Glutamatergic neuron (in vitro differentiated cells): ENCODE measurements at regions not wholly inside any gene's neighbourhood (a gene's known extent, or its start where the extent isn't known, plus 50 kb on each side); places are given as distances from the start of the nearest gene placed in this dataset.

Experiments
- DNase-seq: peaks from one replicate; pipeline ENCODE4 v3.0.0; 2022
- H3K27ac Mint-ChIP-seq: one replicate; pipeline ENCODE4 v1.8.0; 2020; ENCODE audit warnings: mild to moderate bottlenecking, mixed read lengths, inconsistent platforms; ENCODE audit not compliant: unreplicated experiment
- H3K27me3 Mint-ChIP-seq: one replicate; pipeline ENCODE4 v1.8.0; 2020; ENCODE audit warnings: mild to moderate bottlenecking, moderate library complexity, mixed read lengths, inconsistent platforms; ENCODE audit not compliant: unreplicated experiment
- H3K36me3 Mint-ChIP-seq: one replicate; pipeline ENCODE4 v1.8.0; 2020; ENCODE audit warnings: mild to moderate bottlenecking, mixed read lengths, inconsistent platforms; ENCODE audit not compliant: unreplicated experiment
- H3K4me1 Mint-ChIP-seq: one replicate; pipeline ENCODE4 v1.8.0; 2020; ENCODE audit warnings: mild to moderate bottlenecking, low read depth, mixed read lengths, inconsistent platforms; ENCODE audit not compliant: unreplicated experiment
- H3K4me3 Mint-ChIP-seq: one replicate; pipeline ENCODE4 v1.8.0; 2020; ENCODE audit warnings: mild to moderate bottlenecking, mixed read lengths, inconsistent platforms; ENCODE audit not compliant: unreplicated experiment
- H3K9me3 Mint-ChIP-seq: one replicate; pipeline ENCODE4 v1.8.0; 2020; ENCODE audit warnings: mild to moderate bottlenecking, moderate library complexity, mixed read lengths, inconsistent platforms; ENCODE audit not compliant: unreplicated experiment
- TF ChIP-seq, protein P1 (sequence below): fragments of 200-600 bp; sonication (generic); IDR thresholded peaks from one replicate; pipeline ENCODE4 v1.5.0; 2021; ENCODE audit not compliant: partially characterized antibody, unreplicated experiment

DNA sequence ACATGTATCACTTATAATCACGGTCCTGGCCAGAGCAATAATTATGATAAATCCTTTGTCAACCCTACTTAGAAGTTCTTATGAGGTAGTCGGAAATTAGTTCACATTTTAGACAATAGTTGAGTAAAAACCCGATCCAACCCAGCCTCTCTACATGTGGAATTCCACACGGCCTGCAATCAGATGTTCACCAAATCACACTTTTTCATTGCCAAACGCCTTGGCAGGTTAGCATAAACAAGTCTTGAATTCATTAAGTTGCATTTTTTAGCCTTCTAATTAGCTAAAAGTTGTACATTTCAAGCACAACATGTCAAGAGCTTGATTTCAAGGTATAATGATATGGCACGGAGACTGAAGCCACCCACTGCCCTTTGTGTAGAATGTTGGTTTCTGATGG lies 65.3 kb downstream of the FOXL1 start:
- H3K9me3 Mint-ChIP-seq: peaks cover 6% of the 10 kb centered on the region
- peaks cover 13% of the 10 kb centered on the region for H3K36me3 Mint-ChIP-seq
- TF ChIP-seq, protein P1, sequence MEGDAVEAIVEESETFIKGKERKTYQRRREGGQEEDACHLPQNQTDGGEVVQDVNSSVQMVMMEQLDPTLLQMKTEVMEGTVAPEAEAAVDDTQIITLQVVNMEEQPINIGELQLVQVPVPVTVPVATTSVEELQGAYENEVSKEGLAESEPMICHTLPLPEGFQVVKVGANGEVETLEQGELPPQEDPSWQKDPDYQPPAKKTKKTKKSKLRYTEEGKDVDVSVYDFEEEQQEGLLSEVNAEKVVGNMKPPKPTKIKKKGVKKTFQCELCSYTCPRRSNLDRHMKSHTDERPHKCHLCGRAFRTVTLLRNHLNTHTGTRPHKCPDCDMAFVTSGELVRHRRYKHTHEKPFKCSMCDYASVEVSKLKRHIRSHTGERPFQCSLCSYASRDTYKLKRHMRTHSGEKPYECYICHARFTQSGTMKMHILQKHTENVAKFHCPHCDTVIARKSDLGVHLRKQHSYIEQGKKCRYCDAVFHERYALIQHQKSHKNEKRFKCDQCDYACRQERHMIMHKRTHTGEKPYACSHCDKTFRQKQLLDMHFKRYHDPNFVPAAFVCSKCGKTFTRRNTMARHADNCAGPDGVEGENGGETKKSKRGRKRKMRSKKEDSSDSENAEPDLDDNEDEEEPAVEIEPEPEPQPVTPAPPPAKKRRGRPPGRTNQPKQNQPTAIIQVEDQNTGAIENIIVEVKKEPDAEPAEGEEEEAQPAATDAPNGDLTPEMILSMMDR: no peak
- no peak overlapping the region for H3K4me3 Mint-ChIP-seq
- no peak overlapping the region for H3K27ac Mint-ChIP-seq
- DNase-seq: no peak
- H3K4me1 Mint-ChIP-seq: peaks cover 12% of the 10 kb centered on the region
- peaks cover 10% of the 10 kb centered on the region for H3K27me3 Mint-ChIP-seq

DNA sequence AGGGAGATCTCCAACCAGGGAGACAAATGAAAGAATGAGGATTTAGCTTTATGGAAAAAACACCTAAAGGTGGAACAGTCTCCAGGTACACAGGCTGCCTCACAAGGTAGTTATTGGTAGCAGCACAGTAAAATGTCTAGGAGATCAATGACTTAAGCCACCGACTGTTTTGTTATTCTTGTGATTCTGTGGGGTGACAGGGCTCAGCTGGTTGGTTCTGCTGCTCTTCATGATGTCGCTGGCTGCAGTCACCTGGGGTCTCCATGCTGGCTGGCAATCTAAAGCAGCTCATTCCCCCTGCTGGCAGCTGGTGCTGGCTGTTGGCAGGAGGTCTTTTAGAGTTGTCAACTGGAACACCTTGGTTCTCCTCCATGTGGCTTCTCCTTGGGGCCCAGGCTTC lies 69.2 kb downstream of the FOXL1 start:
- Mint-ChIP-seq H3K27me3 (peaks cover 9% of the 10 kb centered on the region), H3K36me3 (peaks cover 13% of the 10 kb centered on the region), H3K4me3 (no peak overlapping the region), H3K27ac (no peak overlapping the region), H3K9me3 (peaks cover 6% of the 10 kb centered on the region), H3K4me1 (peaks cover 4% of the 10 kb centered on the region)
- DNase-seq: no peak
- TF ChIP-seq, protein P1: no peak

DNA sequence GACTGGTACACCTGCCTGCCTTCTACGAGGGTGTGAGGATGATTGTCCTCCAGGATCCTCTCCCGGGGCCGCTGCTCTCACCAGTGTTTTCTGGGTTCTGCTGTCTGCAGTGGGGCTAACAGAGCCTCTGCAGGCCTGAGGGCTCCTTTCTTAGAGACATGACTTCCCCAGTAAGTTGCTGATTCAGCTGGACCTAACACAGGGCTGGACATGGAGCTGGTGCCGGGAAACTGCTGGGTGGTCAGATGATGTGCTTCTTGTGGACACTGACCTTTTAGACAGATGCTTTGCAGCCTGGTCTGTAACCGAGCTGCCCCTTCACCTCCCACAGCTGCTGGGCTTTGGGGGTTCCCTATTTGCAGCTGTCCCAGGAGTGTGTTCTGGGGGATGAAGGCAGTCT lies 71.5 kb downstream of the FOXL1 start:
- TF ChIP-seq, protein P1: no peak
- no peak for DNase-seq
- Mint-ChIP-seq H3K36me3 (peaks cover 13% of the 10 kb centered on the region), H3K27me3 (peaks cover 7% of the 10 kb centered on the region), H3K9me3 (peaks cover 6% of the 10 kb centered on the region), H3K4me3 (no peak overlapping the region), H3K27ac (no peak overlapping the region), H3K4me1 (peaks cover 4% of the 10 kb centered on the region)

DNA sequence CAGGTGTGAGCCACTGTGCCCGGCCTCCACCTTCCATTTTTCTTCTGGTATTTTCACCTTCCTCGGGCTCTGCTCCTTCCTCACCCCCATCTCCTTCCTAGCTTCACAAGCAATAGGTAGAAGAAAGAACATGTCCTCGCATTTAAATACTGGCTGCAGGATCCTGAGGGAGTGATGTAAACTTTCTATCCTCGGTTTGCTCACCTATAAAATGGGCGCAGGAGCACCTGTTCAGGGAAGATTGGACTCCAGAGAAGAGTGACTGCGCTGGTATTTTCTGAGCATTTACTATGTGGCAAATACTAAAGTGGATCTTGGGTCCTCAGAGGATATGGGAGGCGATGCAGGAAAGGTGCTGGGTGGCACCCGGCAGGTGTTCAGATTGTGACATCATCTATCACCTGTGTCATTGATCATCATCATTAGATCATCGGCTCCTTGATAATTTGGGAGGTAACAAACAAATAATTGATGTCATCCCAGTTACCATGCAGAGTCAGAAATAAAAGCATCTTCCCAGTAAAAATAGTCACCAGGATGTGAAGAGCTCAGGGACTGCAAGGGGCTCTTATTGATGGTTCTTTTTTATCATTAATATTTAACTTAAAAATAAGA lies 72.8 kb downstream of the FOXL1 start:
- TF ChIP-seq, protein P1: no peak
- H3K27me3 Mint-ChIP-seq: peaks cover 4% of the 10 kb centered on the region
- DNase-seq: no peak
- peaks cover 7% of the 10 kb centered on the region for H3K9me3 Mint-ChIP-seq
- no peak overlapping the region for H3K4me3 Mint-ChIP-seq
- peaks cover 13% of the 10 kb centered on the region for H3K36me3 Mint-ChIP-seq
- H3K27ac Mint-ChIP-seq: no peak overlapping the region
- H3K4me1 Mint-ChIP-seq: no peaks in the 10 kb centered on the region

DNA sequence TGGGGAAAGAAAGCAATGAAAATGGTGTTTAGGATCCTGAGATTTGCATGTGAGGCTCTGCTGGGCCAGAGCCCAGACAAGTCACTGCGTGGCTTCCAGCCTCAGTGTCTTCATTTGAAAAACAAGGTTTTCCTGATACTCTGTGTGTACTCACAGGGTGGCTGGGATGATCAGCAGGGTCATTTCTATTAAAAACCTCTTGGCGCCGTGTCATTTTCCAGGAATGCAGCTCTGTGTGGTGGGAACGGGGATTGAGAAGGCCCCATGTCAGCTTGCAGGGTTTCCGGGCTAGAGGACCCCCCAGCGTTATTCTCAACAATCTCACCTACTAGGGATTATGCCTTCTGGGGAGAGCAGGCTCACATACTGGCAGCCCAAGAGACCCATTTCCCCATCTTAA lies 73.5 kb downstream of the FOXL1 start:
- Mint-ChIP-seq H3K36me3 (peaks cover 12% of the 10 kb centered on the region), H3K4me3 (no peak overlapping the region), H3K27me3 (peaks cover 3% of the 10 kb centered on the region), H3K27ac (no peak overlapping the region), H3K9me3 (peaks cover 8% of the 10 kb centered on the region), H3K4me1 (no peaks in the 10 kb centered on the region)
- TF ChIP-seq, protein P1: no peak
- DNase-seq: no peak
